ENCODE measurements at regions not wholly inside any gene's neighbourhood (a gene's known extent, or its start where the extent isn't known, plus 50 kb on each side); places are given as distances from the start of the nearest gene placed in this dataset.

GRCh38 chr1:80759354-80759753 is 1041.4 kb upstream of the ADGRL2 start:
- Histone ChIP-seq H3K4me1 (no peaks in the 10 kb centered on the region), H3K9me3 (no peaks in the 10 kb centered on the region), H3K36me3 (no peaks in the 10 kb centered on the region), H3K4me3 (no peak overlapping the region), H3K27me3 (no peaks in the 10 kb centered on the region), H3K27ac (no peak overlapping the region)
- TF ChIP-seq CTCF (IDR thresholded peaks at IDR 0.05), result no peak
- no peak for TF ChIP-seq POLR2A (IDR thresholded peaks at IDR 0.05)
- DNase-seq, result no peak

- no peak overlapping the region for H3K4me3 ChIP-seq
- no peak for DNase-seq
Observed at GRCh38 chr1:80755944-80756343, 1044.8 kb upstream of the ADGRL2 start.

GRCh38 chr1:80751204-80751603 is 1049.5 kb upstream of the ADGRL2 start:
- DNase-seq, result no peak
- TF ChIP-seq POLR2A (IDR thresholded peaks at IDR 0.05) (no peak), CTCF (IDR thresholded peaks at IDR 0.05) (no peak)
- Histone ChIP-seq H3K36me3 (no peaks in the 10 kb centered on the region), H3K4me3 (no peak overlapping the region), H3K9me3 (no peaks in the 10 kb centered on the region), H3K4me1 (no peaks in the 10 kb centered on the region), H3K27ac (no peak overlapping the region), H3K27me3 (no peaks in the 10 kb centered on the region)

More at GRCh38 chr1:80755944-80756343, 1044.8 kb upstream of the ADGRL2 start:
- Histone ChIP-seq H3K27me3 (no peaks in the 10 kb centered on the region), H3K27ac (no peak overlapping the region), H3K4me1 (no peaks in the 10 kb centered on the region), H3K36me3 (no peaks in the 10 kb centered on the region), H3K9me3 (no peaks in the 10 kb centered on the region)
- TF ChIP-seq CTCF (IDR thresholded peaks at IDR 0.05), result no peak
- TF ChIP-seq POLR2A (IDR thresholded peaks at IDR 0.05), result no peak

GRCh38 chr1:80731241-80731894 is 1069.4 kb upstream of the ADGRL2 start:
- Histone ChIP-seq H3K36me3 (no peaks in the 10 kb centered on the region), H3K27ac (no peak overlapping the region), H3K4me3 (no peak overlapping the region), H3K4me1 (no peaks in the 10 kb centered on the region), H3K27me3 (no peaks in the 10 kb centered on the region), H3K9me3 (peaks cover 0 to 5% (median 0%) of the 10 kb centered on the region in 4 donors)
- TF ChIP-seq CTCF (IDR thresholded peaks at IDR 0.05) (no peak), POLR2A (IDR thresholded peaks at IDR 0.05) (no peak)
- DNase-seq, result no peak

GRCh38 chr1:80722611-80723010 is 1078.1 kb upstream of the ADGRL2 start:
- Histone ChIP-seq H3K27ac (no peak overlapping the region), H3K9me3 (peaks cover 0 to 2% (median 0%) of the 10 kb centered on the region in 4 donors), H3K4me1 (no peaks in the 10 kb centered on the region), H3K27me3 (no peaks in the 10 kb centered on the region), H3K4me3 (no peak overlapping the region), H3K36me3 (no peaks in the 10 kb centered on the region)
- peak in 1 of 3 donors; percentile 29 for DNase-seq
- TF ChIP-seq CTCF (IDR thresholded peaks at IDR 0.05) (no peak), POLR2A (IDR thresholded peaks at IDR 0.05) (no peak)

- H3K27ac ChIP-seq, result no peak overlapping the region
- TF ChIP-seq POLR2A (IDR thresholded peaks at IDR 0.05) (no peak), CTCF (IDR thresholded peaks at IDR 0.05) (no peak)
- H3K9me3 ChIP-seq, result no peaks in the 10 kb centered on the region
- no peaks in the 10 kb centered on the region for H3K27me3 ChIP-seq
- H3K4me3 ChIP-seq, result no peak overlapping the region
- H3K36me3 ChIP-seq, result no peaks in the 10 kb centered on the region
- no peaks in the 10 kb centered on the region for H3K4me1 ChIP-seq
- DNase-seq, result no peak
Observed at GRCh38 chr1:80706526-80706925, 1094.2 kb upstream of the ADGRL2 start.
